A673 (cell line): ENCODE measurements at regions not wholly inside any gene's neighbourhood (a gene's known extent, or its start where the extent isn't known, plus 50 kb on each side); places are given as distances from the start of the nearest gene placed in this dataset.
A peak's percentile ranks its signal among the peaks of the same experiment; 100 is the strongest.

Experiments
- BruUV-seq: library from RNA; stranded (reverse); fragments of 400-500 nt; replicated peaks from 2 replicates; lab custom pipeline; 2021; lab: Mats Ljungman, UMichigan
- CTCF ChIA-PET: fragments of 300-600 bp; sonication (Branson Sonifier 250); formaldehyde crosslinking; loops from one replicate; lab custom pipeline; 2022; ENCODE audit warnings: antibody characterized with exemption; lab: Charles Lee
- POLR2A ChIA-PET: fragments of 300-600 bp; sonication (Branson Sonifier 250); formaldehyde crosslinking; loops from one replicate; lab custom pipeline; 2022; ENCODE audit warnings: antibody characterized with exemption; ENCODE audit not compliant: low non-redundant PET; lab: Charles Lee
- DNase-seq: peaks from one replicate; pipeline ENCODE4 v3.0.0-alpha.2; 2015; ENCODE audit warnings: low spot score
- H3K27ac ChIP-seq: fragments of 200-600 bp; sonication (generic); 2 replicates; pipeline ENCODE4 v1.5.1; 2016; ENCODE audit warnings: mixed run types, low read depth, mild to moderate bottlenecking, mixed read lengths, antibody characterized with exemption, low read length; ENCODE audit not compliant: poor library complexity, severe bottlenecking
- H3K27me3 ChIP-seq: fragments of 200-600 bp; sonication (generic); replicated peaks from 2 replicates; pipeline ENCODE4 v1.6.1; 2017; ENCODE audit warnings: mixed run types, low read depth, mild to moderate bottlenecking, mixed read lengths, antibody characterized with exemption, low read length; ENCODE audit not compliant: insufficient read depth, poor library complexity
- H3K36me3 ChIP-seq: fragments of 200-600 bp; sonication (generic); 2 replicates; pipeline ENCODE4 v1.6.1; 2016; ENCODE audit warnings: mixed run types, mild to moderate bottlenecking, mixed read lengths, antibody characterized with exemption, low read length; ENCODE audit not compliant: insufficient read depth, poor library complexity, severe bottlenecking
- H3K4me1 ChIP-seq: fragments of 200-600 bp; sonication (generic); 2 replicates; pipeline ENCODE4 v1.6.1; 2017; ENCODE audit warnings: mixed run types, mild to moderate bottlenecking, mixed read lengths, antibody characterized with exemption, low read length; ENCODE audit not compliant: insufficient read depth, poor library complexity, severe bottlenecking
- H3K4me3 ChIP-seq: fragments of 200-600 bp; sonication (generic); 2 replicates; pipeline ENCODE4 v1.5.1; 2016; ENCODE audit warnings: low read depth, mixed run types, mild to moderate bottlenecking, mixed read lengths, low read length; ENCODE audit not compliant: poor library complexity, severe bottlenecking
- H3K9me3 ChIP-seq: fragments of 200-600 bp; sonication (generic); 2 replicates; pipeline ENCODE4 v1.6.1; 2016; ENCODE audit warnings: mixed run types, low read depth, mild to moderate bottlenecking, mixed read lengths, antibody characterized with exemption, low read length; ENCODE audit not compliant: poor library complexity, severe bottlenecking
- CTCF ChIP-seq: fragments of 300-800, 200-600 bp; sonication (generic); conservative IDR thresholded peaks from 2 replicates; pipeline ENCODE4 v1.5.1; 2017; ENCODE audit warnings: low read depth, mild to moderate bottlenecking, antibody characterized with exemption, low read length, moderate library complexity, mixed read lengths
- EZH2 ChIP-seq: fragments of 200-600 bp; sonication (generic); IDR thresholded peaks from 2 replicates; pipeline ENCODE4 v1.6.1; 2017; ENCODE audit warnings: borderline replicate concordance, low read depth, mild to moderate bottlenecking, mixed read lengths, antibody characterized with exemption, low read length; ENCODE audit not compliant: poor library complexity, severe bottlenecking
- intact Hi-C: fragments of 100-400 bp; cut with micrococcal nuclease; formaldehyde crosslinking; loops from one replicate; pipeline ENCODE4 v1.10.0; 2022; ENCODE audit not compliant: unreplicated experiment

- BruUV-seq, result no TSS peak
- CTCF ChIA-PET, result no interaction called here
- no peaks in the 10 kb centered on the region for H3K36me3 ChIP-seq
- POLR2A ChIA-PET, result no interaction called here
- no peaks in the 10 kb centered on the region for H3K27me3 ChIP-seq
- no peak overlapping the region for H3K4me3 ChIP-seq
- no peak for DNase-seq
- intact Hi-C loops, result no loop called here
- no peaks in the 10 kb centered on the region for H3K4me1 ChIP-seq
- no peaks in the 10 kb centered on the region for H3K9me3 ChIP-seq
- no peak for TF ChIP-seq EZH2
- TF ChIP-seq CTCF, result no peak
- H3K27ac ChIP-seq, result no peak overlapping the region
Measured at GRCh38 chr18:67421651-67422050, 94.9 kb downstream of the DSEL start.

GRCh38 chr18:67417864-67418523 is 98.5 kb downstream of the DSEL start:
- no TSS peak for BruUV-seq
- Histone ChIP-seq H3K27ac (no peak overlapping the region), H3K9me3 (no peaks in the 10 kb centered on the region), H3K36me3 (no peaks in the 10 kb centered on the region), H3K4me1 (no peaks in the 10 kb centered on the region), H3K4me3 (no peak overlapping the region), H3K27me3 (no peaks in the 10 kb centered on the region)
- intact Hi-C loops, result no loop called here
- DNase-seq, result peak; percentile 16
- ChIA-PET POLR2A (no interaction called here), CTCF (no interaction called here)
- no peak for TF ChIP-seq EZH2
- no peak for TF ChIP-seq CTCF

- ChIA-PET CTCF (no interaction called here), POLR2A (no interaction called here)
- H3K27me3 ChIP-seq, result no peaks in the 10 kb centered on the region
- no peaks in the 10 kb centered on the region for H3K4me1 ChIP-seq
- TF ChIP-seq EZH2 (no peak), CTCF (no peak)
- no peak for DNase-seq
- H3K27ac ChIP-seq, result no peak overlapping the region
- H3K4me3 ChIP-seq, result no peak overlapping the region
- BruUV-seq, result no TSS peak
- H3K9me3 ChIP-seq, result no peaks in the 10 kb centered on the region
- intact Hi-C loops, result no loop called here
- no peaks in the 10 kb centered on the region for H3K36me3 ChIP-seq
Measured at GRCh38 chr18:67411116-67411515, 105.4 kb downstream of the DSEL start.
